ENCODE measurements at regions not wholly inside any gene's neighbourhood (a gene's known extent, or its start where the extent isn't known, plus 50 kb on each side); places are given as distances from the start of the nearest gene placed in this dataset.

GRCh38 chr6:9138936-9139335, 703.6 kb upstream of the SLC35B3 start:
- H3K36me3 Mint-ChIP-seq (ENCODE audit: low read depth): no peaks in the 10 kb centered on the region
- Histone ChIP-seq H3K9ac (ENCODE audit: extremely low read depth, low read length, poor library complexity, severe bottlenecking) (no peak overlapping the region), H3K9me3 (ENCODE audit: control insufficient read depth, low read length) (no peaks in the 10 kb centered on the region), H3K27ac (ENCODE audit: low read depth, low read length) (no peak overlapping the region), H3K4me1 (ENCODE audit: control insufficient read depth, insufficient read depth, low read length) (no peaks in the 10 kb centered on the region), H3K27me3 (ENCODE audit: control insufficient read depth, insufficient read depth, low read length, poor library complexity, severe bottlenecking) (no peaks in the 10 kb centered on the region), H3K36me3 (ENCODE audit: control insufficient read depth, insufficient read depth, low read length) (no peaks in the 10 kb centered on the region), H3K4me3 (ENCODE audit: low read length) (no peak overlapping the region)
- no peak overlapping the region for H3K27ac Mint-ChIP-seq
- DNase-seq: no peak
- no peak for TF ChIP-seq CTCF (conservative IDR thresholded peaks at IDR 0.05)
- no peaks in the 10 kb centered on the region for H3K27me3 Mint-ChIP-seq (ENCODE audit: insufficient read depth)
- no peak overlapping the region for H3K4me3 Mint-ChIP-seq
- 88 to 95% methylated on average over 4 to 5 of the region's 5 CpGs for WGBS, 2 experiments (ENCODE audit: insufficient coverage in 1 of 2, insufficient read length in 1 of 2)
- peaks cover 4% of the 10 kb centered on the region for H3K9me3 Mint-ChIP-seq
- H3K4me1 Mint-ChIP-seq: no peaks in the 10 kb centered on the region

GRCh38 chr6:9136141-9136822, 700.9 kb upstream of the SLC35B3 start:
- no peak overlapping the region for H3K4me3 ChIP-seq (ENCODE audit: low read length)
- H3K9ac ChIP-seq (ENCODE audit: extremely low read depth, low read length, poor library complexity, severe bottlenecking): no peak overlapping the region
- H3K27me3 ChIP-seq (ENCODE audit: control insufficient read depth, insufficient read depth, low read length, poor library complexity, severe bottlenecking): no peaks in the 10 kb centered on the region
- H3K36me3 ChIP-seq (ENCODE audit: control insufficient read depth, insufficient read depth, low read length): no peaks in the 10 kb centered on the region
- H3K27ac ChIP-seq (ENCODE audit: low read depth, low read length): no peak overlapping the region
- H3K27me3 Mint-ChIP-seq (ENCODE audit: insufficient read depth): no peaks in the 10 kb centered on the region
- no peak for DNase-seq
- no peaks in the 10 kb centered on the region for H3K9me3 ChIP-seq (ENCODE audit: control insufficient read depth, low read length)
- H3K27ac Mint-ChIP-seq: no peak overlapping the region
- 83 to 96% methylated on average over 1 to 2 of the region's 2 CpGs for WGBS, 2 experiments (ENCODE audit: insufficient coverage in 1 of 2, insufficient read length in 1 of 2)
- H3K4me3 Mint-ChIP-seq: no peak overlapping the region
- no peaks in the 10 kb centered on the region for H3K36me3 Mint-ChIP-seq (ENCODE audit: low read depth)
- no peaks in the 10 kb centered on the region for H3K4me1 ChIP-seq (ENCODE audit: control insufficient read depth, insufficient read depth, low read length)
- no peaks in the 10 kb centered on the region for H3K9me3 Mint-ChIP-seq
- H3K4me1 Mint-ChIP-seq: no peaks in the 10 kb centered on the region
- no peak for TF ChIP-seq CTCF (conservative IDR thresholded peaks at IDR 0.05)

GRCh38 chr6:9131616-9132015, 696.3 kb upstream of the SLC35B3 start:
- H3K9ac ChIP-seq (ENCODE audit: extremely low read depth, low read length, poor library complexity, severe bottlenecking): no peak overlapping the region
- no peaks in the 10 kb centered on the region for H3K4me1 ChIP-seq (ENCODE audit: control insufficient read depth, insufficient read depth, low read length)
- no peaks in the 10 kb centered on the region for H3K4me1 Mint-ChIP-seq
- H3K4me3 Mint-ChIP-seq: no peak overlapping the region
- no peak for DNase-seq
- H3K9me3 Mint-ChIP-seq: peaks cover 5% of the 10 kb centered on the region
- no peak overlapping the region for H3K27ac ChIP-seq (ENCODE audit: low read depth, low read length)
- 89 to 90% methylated on average over 7 to 8 of the region's 8 CpGs for WGBS, 2 experiments (ENCODE audit: insufficient coverage in 1 of 2, insufficient read length in 1 of 2)
- H3K36me3 ChIP-seq (ENCODE audit: control insufficient read depth, insufficient read depth, low read length): no peaks in the 10 kb centered on the region
- H3K36me3 Mint-ChIP-seq (ENCODE audit: low read depth): no peaks in the 10 kb centered on the region
- no peak overlapping the region for H3K4me3 ChIP-seq (ENCODE audit: low read length)
- H3K27ac Mint-ChIP-seq: no peak overlapping the region
- no peak for TF ChIP-seq CTCF (conservative IDR thresholded peaks at IDR 0.05)
- H3K9me3 ChIP-seq (ENCODE audit: control insufficient read depth, low read length): no peaks in the 10 kb centered on the region
- H3K27me3 Mint-ChIP-seq (ENCODE audit: insufficient read depth): no peaks in the 10 kb centered on the region
- H3K27me3 ChIP-seq (ENCODE audit: control insufficient read depth, insufficient read depth, low read length, poor library complexity, severe bottlenecking): no peaks in the 10 kb centered on the region

All from endodermal cell (in vitro differentiated cells).